NCI-H2227 (cell line): ENCODE measurements at regions not wholly inside any gene's neighbourhood (a gene's known extent, or its start where the extent isn't known, plus 50 kb on each side); places are given as distances from the start of the nearest gene placed in this dataset.

ENCODE experiments used
- DNase-seq: peaks from one replicate; lab custom pipeline; 2025; ENCODE audit not compliant: unreplicated experiment; lab: John Stamatoyannopoulos, UW

DNA sequence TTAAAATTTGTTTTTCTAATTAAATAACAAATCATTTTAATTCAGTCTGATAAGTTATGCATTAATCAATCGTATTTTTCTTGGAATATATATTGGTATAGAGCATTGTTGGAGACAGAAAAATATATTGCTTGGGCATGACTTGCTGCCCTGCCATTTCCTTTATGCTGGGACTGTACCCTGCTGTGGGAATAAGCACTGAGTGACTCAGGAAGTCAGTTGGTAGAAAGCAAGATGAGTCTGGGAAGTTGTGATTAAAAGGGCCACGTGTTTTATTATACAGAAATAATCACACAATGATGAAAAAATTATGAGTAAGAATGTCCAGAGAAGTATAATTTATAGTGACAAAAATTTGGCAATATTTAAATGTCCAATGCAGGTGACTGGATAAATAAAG is 139.5 kb downstream of the KIF18A start:
- no peak for DNase-seq

DNA sequence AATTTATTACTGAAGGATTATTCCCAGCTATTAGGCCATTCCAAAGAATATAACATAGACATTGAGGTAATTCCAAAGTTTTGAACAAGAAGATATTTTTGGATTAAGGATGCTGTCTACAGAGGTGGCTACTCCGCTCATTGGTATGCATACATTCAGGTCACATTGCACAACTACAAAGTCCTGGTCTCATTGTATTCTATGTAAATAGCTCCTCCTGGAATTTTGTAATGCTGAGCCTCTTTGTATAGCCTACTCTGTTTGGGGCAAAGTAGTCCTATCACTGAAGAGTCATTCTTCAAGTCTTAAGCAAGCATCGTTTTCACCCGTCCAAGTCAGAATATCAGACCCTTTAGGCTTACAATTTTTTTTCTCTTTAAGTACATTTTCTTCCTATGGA is 142.4 kb downstream of the KIF18A start:
- DNase-seq, result no peak

DNA sequence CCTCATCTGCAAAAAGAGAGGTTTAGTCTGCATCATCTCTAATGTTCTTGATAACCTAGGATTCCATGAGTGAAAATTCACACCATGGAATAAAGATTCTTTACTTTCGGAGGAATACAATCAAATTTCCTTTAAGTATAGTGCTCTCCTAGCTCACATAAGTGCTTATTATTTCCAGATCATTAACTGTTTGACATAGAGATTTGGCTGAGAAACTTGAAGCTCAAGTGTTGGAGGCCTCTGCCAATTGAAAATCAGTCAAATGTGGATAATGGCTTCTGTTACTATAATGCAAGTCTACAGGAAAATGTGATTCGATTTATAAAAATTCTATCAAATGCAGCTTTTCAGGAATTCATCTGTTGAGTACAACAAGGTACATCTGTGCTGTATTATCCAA is 144.6 kb downstream of the KIF18A start:
- DNase-seq, result peak; percentile 15

DNA sequence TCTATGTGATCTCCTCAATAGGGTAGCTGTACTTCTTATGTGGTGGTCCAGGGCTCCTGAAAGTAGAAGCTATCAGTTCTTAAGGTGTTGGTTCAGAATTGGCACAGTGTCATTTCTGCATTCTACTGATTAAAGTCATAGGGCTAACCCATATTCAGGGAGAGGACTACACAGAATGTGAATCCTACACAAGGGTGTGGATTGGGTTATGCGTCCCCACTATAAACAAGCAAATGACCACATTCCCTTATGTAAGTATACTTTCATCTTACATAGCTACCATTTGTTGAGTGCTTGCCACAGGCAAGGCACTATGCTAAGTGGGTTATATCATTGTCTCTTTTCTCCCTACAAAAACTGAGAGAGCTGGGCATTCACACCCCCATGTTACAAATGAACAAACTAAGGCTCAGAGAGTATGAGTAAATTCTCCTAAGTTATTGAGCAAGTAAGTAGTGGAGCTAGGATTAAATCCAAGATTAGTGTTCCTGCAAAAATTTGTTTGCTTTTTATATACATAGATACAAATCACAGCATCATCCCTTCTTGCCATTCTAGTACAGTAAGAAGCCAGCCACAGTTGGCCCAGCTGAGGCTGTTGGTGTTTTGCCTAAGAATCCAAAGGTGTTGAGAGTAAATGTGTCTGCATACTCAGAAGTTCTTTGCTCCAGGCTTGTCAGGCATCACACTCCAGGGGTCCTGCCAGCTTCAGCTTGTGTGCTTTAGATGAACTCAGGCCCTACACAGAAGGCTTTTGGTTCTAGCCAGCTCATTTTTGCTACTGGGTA is 157.8 kb downstream of the KIF18A start:
- no peak for DNase-seq

- DNase-seq, result no peak
These were observed 162.6 kb downstream of the KIF18A start for GRCh38 chr11:27945348-27945747.

- DNase-seq, result no peak
These were observed 169.9 kb downstream of the KIF18A start for GRCh38 chr11:27938011-27938410.

GRCh38 chr11:27934830-27935145 is 173.2 kb downstream of the KIF18A start:
- no peak for DNase-seq

DNA sequence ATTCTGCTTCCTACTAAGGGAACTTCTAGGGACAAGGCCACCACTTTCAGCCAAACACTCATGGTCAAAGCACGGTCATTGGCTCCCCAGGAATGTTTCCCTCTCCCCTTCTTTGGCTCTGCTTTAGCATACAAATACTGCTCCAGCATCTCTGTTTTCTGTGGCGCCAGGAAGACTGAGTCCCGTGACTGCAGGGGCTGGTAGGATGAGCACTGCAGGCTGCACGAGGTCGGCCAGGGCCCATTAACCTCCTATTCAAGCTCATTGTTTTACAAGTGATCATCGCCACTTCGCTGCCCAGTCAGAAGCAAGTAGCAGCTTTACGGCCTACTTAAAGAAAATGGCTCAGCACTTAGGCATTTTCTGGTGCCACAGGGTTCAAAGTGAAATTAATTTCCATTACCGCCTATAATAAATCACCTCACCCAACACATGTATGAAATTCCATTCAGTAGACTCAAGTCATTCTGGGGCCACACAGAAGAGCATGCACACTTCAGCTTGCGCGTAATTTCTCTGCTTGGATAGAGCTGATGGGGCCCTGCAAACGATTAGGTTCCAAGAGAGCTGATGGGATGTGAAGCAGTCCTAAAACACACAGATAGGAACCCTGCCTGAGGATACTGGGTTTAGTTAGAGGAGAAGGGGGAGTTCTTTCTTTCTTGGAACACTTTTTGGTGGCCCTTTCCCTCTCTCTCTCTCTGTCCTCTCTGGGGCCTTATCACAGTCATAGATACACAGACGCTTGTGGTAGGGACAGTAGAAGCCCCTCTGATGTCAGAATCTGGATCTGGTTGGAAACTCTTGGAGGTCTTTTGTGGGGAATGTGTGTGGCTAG is 173.7 kb downstream of the KIF18A start:
- DNase-seq, result no peak

DNA sequence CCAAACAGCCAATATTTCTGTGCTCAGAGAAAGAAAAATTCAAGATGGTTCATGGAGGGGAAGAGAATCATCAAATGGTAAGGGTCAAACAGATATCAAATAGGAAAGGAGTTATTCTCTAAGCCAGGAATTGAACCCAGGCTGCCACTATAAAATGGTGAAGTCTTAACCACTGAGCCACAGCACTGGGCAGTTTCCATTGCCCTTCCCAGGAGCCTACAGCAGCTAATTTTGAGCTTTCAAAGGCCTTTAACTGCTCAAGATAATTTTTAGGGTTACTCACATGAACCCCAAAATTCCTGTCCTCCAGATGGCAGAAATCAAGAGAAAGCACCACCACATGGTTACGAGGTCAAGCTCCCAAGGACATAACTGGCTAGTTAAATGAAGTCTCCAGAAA is 176.2 kb downstream of the KIF18A start:
- no peak for DNase-seq

GRCh38 chr11:27930946-27931345 is 177.0 kb downstream of the KIF18A start:
- no peak for DNase-seq

DNA sequence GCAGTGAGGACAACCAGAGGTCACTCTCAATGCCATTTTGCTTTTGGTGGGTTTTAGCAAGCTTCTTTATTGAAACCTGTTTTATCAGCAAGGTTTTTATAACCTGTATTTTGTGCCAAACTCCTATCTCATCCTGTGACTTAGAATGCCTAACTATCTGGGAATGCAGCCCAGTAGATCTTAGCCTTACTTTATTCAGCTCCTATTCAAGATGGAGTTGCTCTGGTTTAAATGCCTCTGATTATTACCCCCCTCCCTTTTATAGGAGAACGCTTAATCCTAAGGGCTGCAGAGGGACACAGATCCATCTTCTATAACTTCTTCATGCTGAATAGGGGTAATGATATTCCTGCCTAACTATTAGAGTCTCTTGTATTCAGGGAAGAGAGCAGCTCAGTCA is 179.1 kb downstream of the KIF18A start:
- no peak for DNase-seq

DNA sequence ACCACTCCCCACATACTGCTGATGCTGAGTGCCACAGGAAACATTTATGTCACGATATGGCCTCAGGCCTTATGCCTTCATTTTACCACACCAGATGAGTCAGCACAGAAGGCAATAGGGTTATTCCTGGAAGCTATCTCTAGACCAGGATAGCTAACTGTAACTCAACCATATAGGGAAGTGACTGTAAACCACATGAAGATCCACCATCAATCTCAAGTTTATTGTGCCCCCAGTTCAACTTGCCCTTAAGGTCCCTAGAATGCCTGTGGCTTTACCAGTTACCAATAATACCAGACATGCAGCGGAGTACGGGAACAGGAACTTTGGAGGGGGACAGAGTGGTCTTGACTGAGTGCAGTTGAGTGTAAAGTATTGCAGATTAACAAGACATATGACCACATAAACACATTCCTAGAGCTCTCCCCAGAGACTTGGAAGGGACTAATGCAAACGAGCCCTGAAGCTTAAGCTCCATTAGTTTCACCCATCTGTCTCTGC is 180.9 kb downstream of the KIF18A start:
- DNase-seq, result no peak

DNA sequence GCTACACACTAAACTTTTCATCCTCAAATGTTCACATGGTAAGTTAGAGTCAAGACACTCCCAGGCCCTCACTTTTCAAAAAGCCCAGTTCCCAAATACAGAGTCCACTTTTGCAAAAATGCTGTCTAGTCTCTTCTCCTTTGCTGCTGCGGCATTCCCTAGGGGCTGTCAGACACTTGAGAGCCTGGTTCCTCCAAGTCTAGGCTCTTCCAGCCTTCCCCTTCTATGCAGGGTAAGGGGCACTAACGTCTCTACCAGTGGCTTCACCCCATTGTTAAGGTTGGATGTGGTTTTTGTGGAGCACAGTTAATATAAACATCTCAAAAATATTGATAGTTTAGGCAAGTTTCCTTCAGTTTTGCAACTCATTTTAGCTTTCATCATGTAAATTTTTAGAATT is 181.5 kb downstream of the KIF18A start:
- no peak for DNase-seq

- no peak for DNase-seq
These were observed 186.5 kb downstream of the KIF18A start for GRCh38 chr11:27921472-27921871.

DNA sequence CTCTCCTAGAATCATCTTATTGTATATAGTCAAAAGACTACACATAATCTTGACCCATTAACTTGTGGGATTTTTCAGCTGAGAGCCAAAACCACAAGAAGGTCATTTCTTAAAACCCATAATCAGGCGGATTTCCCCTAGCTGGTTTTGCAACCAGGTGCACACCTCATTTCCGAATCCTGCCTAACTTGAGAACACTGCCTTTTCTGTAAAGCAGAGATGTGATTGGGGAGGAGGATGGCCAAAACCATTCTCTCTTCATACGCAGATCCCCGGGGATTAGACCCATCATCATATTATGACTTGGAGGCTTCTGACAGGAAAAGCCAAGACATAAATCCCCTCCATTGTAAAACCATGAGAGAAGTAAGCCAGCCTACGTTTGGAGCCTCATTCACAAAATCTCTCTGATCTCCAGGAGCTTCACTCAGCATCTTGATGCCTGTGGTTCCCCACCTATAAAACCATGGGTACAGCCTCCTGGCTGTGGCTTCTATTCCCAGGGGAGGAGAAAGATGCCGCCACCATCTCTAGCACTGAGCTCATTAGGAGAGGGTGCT is 191.3 kb downstream of the KIF18A start:
- DNase-seq, result no peak

- DNase-seq, result no peak
These were observed 193.9 kb downstream of the KIF18A start for GRCh38 chr11:27914080-27914479.

DNA sequence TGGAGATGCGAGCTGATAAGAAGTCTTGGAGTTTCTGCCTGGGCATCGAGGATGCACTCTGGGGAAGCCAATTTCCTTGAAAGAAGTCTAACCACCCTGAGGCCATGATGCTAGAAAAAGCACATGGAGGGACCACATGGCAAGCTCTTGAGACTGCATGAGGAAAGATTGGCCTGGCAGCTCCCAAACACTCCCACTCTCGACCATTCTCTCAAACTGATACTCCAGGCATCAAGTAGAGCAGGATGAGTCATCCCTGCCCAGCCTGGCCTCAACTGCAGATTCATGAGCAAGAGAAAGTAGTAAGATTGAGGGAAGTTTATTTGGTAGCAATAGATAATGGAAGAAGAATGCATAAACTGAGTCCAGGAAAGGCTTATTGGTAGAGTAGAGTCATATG is 194.3 kb downstream of the KIF18A start:
- DNase-seq, result no peak

DNA sequence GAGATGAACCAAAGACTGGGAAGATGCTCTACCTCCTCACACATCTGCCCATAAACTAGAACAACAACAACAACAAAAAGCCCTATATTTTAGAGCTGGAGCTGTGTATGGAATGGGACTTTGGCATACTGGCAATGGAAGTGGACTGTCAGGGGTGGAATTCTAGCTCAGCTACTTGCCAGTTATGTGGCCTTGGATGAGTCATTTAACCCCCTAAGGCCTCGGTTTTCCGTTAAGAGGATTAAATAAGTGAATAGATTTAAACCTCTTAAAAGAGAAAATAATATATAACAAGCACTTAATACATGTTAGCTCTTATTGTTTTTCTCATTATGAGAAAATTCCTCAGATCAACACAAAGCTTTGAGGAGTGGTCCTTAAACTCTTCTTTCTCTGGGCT is 195.0 kb downstream of the KIF18A start:
- no peak for DNase-seq

DNA sequence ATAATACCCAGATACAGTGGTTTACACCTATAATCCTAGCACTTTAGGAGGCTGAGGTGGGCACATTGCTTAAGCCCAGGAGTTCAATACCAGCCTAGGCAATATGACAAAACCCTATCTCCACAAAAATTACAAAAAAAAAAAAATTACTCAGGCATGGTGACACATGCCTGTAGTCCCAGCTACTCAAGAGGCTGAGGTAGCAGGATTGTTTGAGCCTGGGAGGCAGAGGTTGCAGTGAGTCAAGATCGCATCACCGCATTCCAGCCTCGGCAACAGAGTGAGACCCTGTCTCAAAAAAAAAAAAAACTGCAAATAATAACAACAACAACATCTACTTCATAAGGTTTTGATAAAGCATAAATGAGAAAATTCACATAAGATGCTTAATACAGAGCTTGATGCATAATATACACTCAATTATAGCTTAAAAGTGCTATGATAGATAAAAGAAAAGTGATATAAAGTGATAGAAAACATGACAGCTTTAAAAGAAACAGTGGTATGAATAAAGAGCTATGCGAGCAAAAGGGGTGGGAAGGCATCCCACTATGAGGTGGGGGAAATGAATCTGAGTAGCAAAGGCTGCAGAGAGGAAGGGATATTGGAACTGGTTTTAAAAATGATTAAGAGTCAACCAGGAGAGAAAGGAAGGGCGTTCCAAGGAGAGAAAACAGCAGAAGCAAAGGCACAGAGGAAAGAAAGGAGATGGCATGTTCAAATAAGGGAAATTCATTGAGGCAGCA is 197.6 kb downstream of the KIF18A start:
- DNase-seq, result no peak

- no peak for DNase-seq
These were observed 198.6 kb downstream of the KIF18A start for GRCh38 chr11:27909386-27909785.

- DNase-seq, result no peak
These were observed 199.3 kb downstream of the KIF18A start for GRCh38 chr11:27908621-27909020.
